ENCODE measurements at regions not wholly inside any gene's neighbourhood (a gene's known extent, or its start where the extent isn't known, plus 50 kb on each side); places are given as distances from the start of the nearest gene placed in this dataset.

GRCh38 chr5:164663198-164663989, 1158.0 kb downstream of the MAT2B start:
- Histone ChIP-seq H3K4me1 (ENCODE audit: control insufficient read depth, insufficient read depth, low read length) (no peaks in the 10 kb centered on the region), H3K9ac (ENCODE audit: control insufficient read depth, insufficient read depth, low read length) (no peak overlapping the region), H3K36me3 (ENCODE audit: control insufficient read depth in 2 of 2, insufficient read depth in 2 of 2, low read length in 1 of 2) (no peaks in the 10 kb centered on the region), H3K4me2 (ENCODE audit: control insufficient read depth, insufficient read depth) (no peak overlapping the region), H3K79me2 (ENCODE audit: control insufficient read depth, insufficient read depth, low read length) (no peaks in the 10 kb centered on the region), H3K4me3 (no peak overlapping the region), H3K27ac (ENCODE audit: control insufficient read depth, insufficient read depth) (no peak overlapping the region), H2AFZ (ENCODE audit: control insufficient read depth, low read depth, low read length) (no peak overlapping the region), H3K27me3 (replicated peaks in 1 of 2; ENCODE audit: control insufficient read depth in 2 of 2, insufficient read depth in 2 of 2, low read length in 1 of 2) (no peaks in the 10 kb centered on the region), H4K20me1 (ENCODE audit: control insufficient read depth, insufficient read depth) (no peaks in the 10 kb centered on the region), H3K9me3 (replicated peaks; ENCODE audit: control insufficient read depth, insufficient read depth, low read length) (no peaks in the 10 kb centered on the region)
- CTCF ChIA-PET = interaction anchor here (1.6 to 2.3 kb wide), 3 partner anchors 10 to 53 kb away, joined by 3 to 7 read pairs (median 4); no protein-coding TSS in a partner anchor
- POLR2A ChIA-PET = no interaction called here
- RAD21 ChIA-PET (ENCODE audit: unreplicated experiment) = interaction anchor here (1.0 to 1.2 kb wide), 2 partner anchors 10 to 15 kb away, joined by 3 to 4 read pairs; no protein-coding TSS in a partner anchor
- no peak for TF ChIP-seq SMAD1 (IDR thresholded peaks at IDR 0.05; ENCODE audit: low read depth, partially characterized antibody)
- TF ChIP-seq PAX8 (IDR thresholded peaks at IDR 0.05) = no peak
- no peak for TF ChIP-seq NR2C1 (IDR thresholded peaks at IDR 0.05)
- no peak for TF ChIP-seq YBX1 (IDR thresholded peaks at IDR 0.05)
- no peak for TF ChIP-seq TBL1XR1 (IDR thresholded peaks at IDR 0.05; ENCODE audit: low read depth, low read length)
- TF ChIP-seq JUNB (IDR thresholded peaks at IDR 0.05) = no peak
- TF ChIP-seq SREBF2 (IDR thresholded peaks at IDR 0.05; ENCODE audit: low read length) = no peak
- TF ChIP-seq YY1 (IDR thresholded peaks at IDR 0.05; ENCODE audit: low read depth, low read length) = no peak
- no peak for TF ChIP-seq FOS (IDR thresholded peaks at IDR 0.05; ENCODE audit: borderline replicate concordance, extremely low read depth, insufficient read length)
- TF ChIP-seq CHD4 (IDR thresholded peaks at IDR 0.05) = no peak
- no peak for TF ChIP-seq MEF2B (IDR thresholded peaks at IDR 0.05; ENCODE audit: partially characterized antibody, poor library complexity, severe bottlenecking)
- TF ChIP-seq RAD21 (IDR thresholded peaks at IDR 0.05; ENCODE audit: insufficient read depth, low read depth, low read length) = no peak
- no peak for TF ChIP-seq ZNF592 (IDR thresholded peaks at IDR 0.05)
- TF ChIP-seq BCL11A (IDR thresholded peaks at IDR 0.05; ENCODE audit: low read depth, low read length) = no peak
- TF ChIP-seq IKZF1 (conservative IDR thresholded peaks at IDR 0.05) = no peak
- no peak for TF ChIP-seq IRF3 (IDR thresholded peaks at IDR 0.05)
- TF ChIP-seq MEF2A (IDR thresholded peaks at IDR 0.05; ENCODE audit: insufficient read depth, low read depth, low read length) = no peak
- no peak for TF ChIP-seq IRF4 (IDR thresholded peaks at IDR 0.05; ENCODE audit: low read depth, low read length)
- no peak for TF ChIP-seq ETV6 (conservative IDR thresholded peaks at IDR 0.05 in 1 of 2, IDR thresholded peaks at IDR 0.05 in 1 of 2; ENCODE audit: borderline replicate concordance in 1 of 2, low read depth in 1 of 2)
- no TSS peak for BruUV-seq (replicated peaks)
- in situ Hi-C loops (cut with MboI) = no loop called here
- no peak for ATAC-seq
- no peak for DNase-seq (ENCODE audit: low read depth, low spot score)
- intact Hi-C loops (cut with micrococcal nuclease; ENCODE audit: unreplicated experiment) = no loop called here
- FAIRE-seq = no peak
- 65% methylated on average over 2 of the region's 2 CpGs for WGBS (ENCODE audit: insufficient coverage, insufficient replicate concordance, low lambda C conversion rate, missing lambda C conversion rate)
- SMC1A ChIA-PET (ENCODE audit: uncharacterized antibody, unreplicated experiment) = interaction anchor here (0.7 to 1.3 kb wide), 5 partner anchors 8 to 113 kb away, joined by 3 to 4 read pairs (median 3); no protein-coding TSS in a partner anchor

Data from GM12878 (cell line).